Smooth muscle cell (in vitro differentiated cells): ENCODE measurements at regions not wholly inside any gene's neighbourhood (a gene's known extent, or its start where the extent isn't known, plus 50 kb on each side); places are given as distances from the start of the nearest gene placed in this dataset.
"Not testable (repeated sequence)": the region's sequence is repeated elsewhere in the genome, so short reads cannot be mapped to it uniquely, and the experiment has no call there.

Experiments
- DNase-seq: peaks from one replicate; lab custom pipeline; 2025; ENCODE audit not compliant: unreplicated experiment; lab: John Stamatoyannopoulos, UW
- H2AFZ ChIP-seq: fragments of 200-600 bp; sonication (generic); 2 replicates; pipeline ENCODE4 v1.6.0; 2016; ENCODE audit warnings: antibody characterized with exemption, low read depth, mild to moderate bottlenecking
- H3F3A ChIP-seq: fragments of 200-600 bp; sonication (generic); 2 replicates; pipeline ENCODE4 v1.6.0; 2017; ENCODE audit warnings: antibody characterized with exemption, low read depth
- H3K27ac ChIP-seq: fragments of 200-600 bp; sonication (generic); 2 replicates; pipeline ENCODE4 v1.5.1; 2016; ENCODE audit warnings: low read depth, mild to moderate bottlenecking
- H3K27me3 ChIP-seq: fragments of 200-600 bp; sonication (generic); 2 replicates; pipeline ENCODE4 v1.6.1; 2016; ENCODE audit warnings: low read depth, mild to moderate bottlenecking
- H3K36me3 ChIP-seq: fragments of 200-600 bp; sonication (generic); 2 replicates; pipeline ENCODE4 v1.5.1; 2016; ENCODE audit warnings: low read depth
- H3K4me1 ChIP-seq: fragments of 200-600 bp; sonication (generic); 2 replicates; pipeline ENCODE4 v1.5.1; 2016; ENCODE audit warnings: low read depth
- H3K4me2 ChIP-seq: fragments of 200-600 bp; sonication (generic); 2 replicates; pipeline ENCODE4 v1.6.0; 2016; ENCODE audit warnings: mild to moderate bottlenecking
- H3K4me3 ChIP-seq: fragments of 200-600 bp; sonication (generic); 2 replicates; pipeline ENCODE4 v1.5.1; 2016; ENCODE audit warnings: mild to moderate bottlenecking
- H3K79me2 ChIP-seq: fragments of 200-600 bp; sonication (generic); 2 replicates; pipeline ENCODE4 v1.6.0; 2016; ENCODE audit warnings: low read depth, mild to moderate bottlenecking
- H3K9ac ChIP-seq: fragments of 200-600 bp; sonication (generic); 2 replicates; pipeline ENCODE4 v1.6.0; 2016; ENCODE audit warnings: low read depth
- H3K9me3 ChIP-seq: fragments of 200-600 bp; sonication (generic); replicated peaks from 2 replicates; pipeline ENCODE4 v1.5.1; 2016; ENCODE audit warnings: low read depth
- H4K20me1 ChIP-seq: fragments of 200-600 bp; sonication (generic); 2 replicates; pipeline ENCODE4 v1.6.0; 2016; ENCODE audit warnings: low read depth
- WGBS: methylation state at CpG from one replicate; pipeline ENCODE4 v1.1.7; 2016; ENCODE audit warnings: low lambda C conversion rate; 5-methylcytosine and 5-hydroxymethylcytosine counted together
- TF ChIP-seq, protein P1 (sequence below): fragments of 200-600 bp; sonication (generic); IDR thresholded peaks from 2 replicates; pipeline ENCODE4 v1.5.1; 2017; ENCODE audit warnings: borderline replicate concordance, mild to moderate bottlenecking, antibody characterized with exemption; ENCODE audit not compliant: insufficient read depth, poor library complexity, severe bottlenecking

DNA sequence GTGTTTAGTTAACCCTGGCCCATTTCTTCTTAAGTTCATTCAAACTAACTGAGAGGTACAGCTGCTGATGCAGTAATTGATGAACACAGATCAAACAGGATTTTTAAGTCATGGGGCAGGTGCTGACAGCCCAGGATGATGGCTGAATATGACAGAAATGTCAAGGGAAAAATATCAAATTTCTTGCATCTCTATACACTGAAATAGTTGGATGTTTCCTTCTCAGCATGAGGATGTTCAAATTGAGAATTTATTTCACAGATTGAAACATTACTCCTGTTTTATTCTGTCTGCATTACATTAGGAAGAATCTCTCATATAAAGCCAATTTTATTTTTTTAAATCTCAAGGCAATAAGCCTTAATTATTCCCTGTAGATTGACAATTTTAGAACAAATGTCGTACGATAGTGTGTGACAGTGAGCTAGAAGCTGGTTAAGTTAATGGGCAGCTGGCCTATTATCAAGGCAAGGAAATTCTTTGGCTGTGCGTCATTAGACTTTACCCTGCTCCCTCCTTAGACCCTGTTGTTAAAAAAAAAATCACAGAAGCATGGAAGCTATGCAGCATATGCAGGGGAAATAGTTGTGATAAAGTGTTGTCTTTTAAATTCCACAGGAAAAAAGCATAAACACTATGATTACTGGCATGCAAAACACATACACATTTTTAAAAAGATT, 183.8 kb upstream of the KCNMB2 start:
- Histone ChIP-seq H2AFZ (peak overlapping the region; percentile 64), H3K4me3 (peak overlapping the region; percentile 19), H3K9me3 (no peaks in the 10 kb centered on the region), H3K36me3 (no peaks in the 10 kb centered on the region), H3F3A (no peaks in the 10 kb centered on the region), H3K4me1 (peaks cover 16% of the 10 kb centered on the region), H3K9ac (peak overlapping the region; percentile 8), H3K27ac (peak overlapping the region; percentile 62), H4K20me1 (no peaks in the 10 kb centered on the region), H3K79me2 (no peaks in the 10 kb centered on the region), H3K4me2 (peak overlapping the region; percentile 79), H3K27me3 (no peaks in the 10 kb centered on the region)
- TF ChIP-seq, protein P1, sequence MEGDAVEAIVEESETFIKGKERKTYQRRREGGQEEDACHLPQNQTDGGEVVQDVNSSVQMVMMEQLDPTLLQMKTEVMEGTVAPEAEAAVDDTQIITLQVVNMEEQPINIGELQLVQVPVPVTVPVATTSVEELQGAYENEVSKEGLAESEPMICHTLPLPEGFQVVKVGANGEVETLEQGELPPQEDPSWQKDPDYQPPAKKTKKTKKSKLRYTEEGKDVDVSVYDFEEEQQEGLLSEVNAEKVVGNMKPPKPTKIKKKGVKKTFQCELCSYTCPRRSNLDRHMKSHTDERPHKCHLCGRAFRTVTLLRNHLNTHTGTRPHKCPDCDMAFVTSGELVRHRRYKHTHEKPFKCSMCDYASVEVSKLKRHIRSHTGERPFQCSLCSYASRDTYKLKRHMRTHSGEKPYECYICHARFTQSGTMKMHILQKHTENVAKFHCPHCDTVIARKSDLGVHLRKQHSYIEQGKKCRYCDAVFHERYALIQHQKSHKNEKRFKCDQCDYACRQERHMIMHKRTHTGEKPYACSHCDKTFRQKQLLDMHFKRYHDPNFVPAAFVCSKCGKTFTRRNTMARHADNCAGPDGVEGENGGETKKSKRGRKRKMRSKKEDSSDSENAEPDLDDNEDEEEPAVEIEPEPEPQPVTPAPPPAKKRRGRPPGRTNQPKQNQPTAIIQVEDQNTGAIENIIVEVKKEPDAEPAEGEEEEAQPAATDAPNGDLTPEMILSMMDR: no peak
- DNase-seq: no peak
- 3% methylated on average over 3 of the region's 3 CpGs for WGBS

DNA sequence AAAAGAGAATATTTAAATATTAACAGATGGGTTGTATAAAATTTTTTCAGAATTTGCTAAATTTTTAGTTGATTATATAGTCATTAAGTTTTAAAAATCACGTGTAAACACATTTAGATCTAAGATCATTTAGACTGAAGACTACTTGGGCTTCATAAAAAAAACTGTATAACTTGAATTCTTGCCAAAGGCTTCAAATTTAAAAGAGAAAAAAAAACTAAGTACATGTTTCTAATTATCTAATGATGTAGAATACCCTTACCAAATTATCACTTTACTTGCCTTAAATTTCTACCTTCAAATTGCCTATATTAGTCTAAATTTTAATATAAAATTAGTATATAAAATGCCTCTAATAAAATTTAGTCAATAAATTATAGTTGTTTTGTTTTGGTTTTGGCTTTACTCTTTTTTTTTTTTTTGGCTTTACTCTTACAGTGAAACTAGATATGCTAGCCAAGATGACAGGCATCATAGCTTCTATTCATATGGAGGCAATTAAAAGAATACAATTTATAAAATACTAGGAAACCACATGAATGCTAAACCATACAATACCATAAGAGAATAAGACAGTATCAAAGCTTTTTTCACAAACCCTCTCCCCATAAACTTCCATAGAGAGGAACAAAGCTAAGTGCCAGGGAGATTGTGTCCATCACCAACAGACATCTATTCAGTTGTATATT, 183.1 kb upstream of the KCNMB2 start:
- Histone ChIP-seq H3K27me3 (no peaks in the 10 kb centered on the region), H3F3A (no peaks in the 10 kb centered on the region), H2AFZ (peak overlapping the region; percentile 9), H4K20me1 (no peaks in the 10 kb centered on the region), H3K36me3 (no peaks in the 10 kb centered on the region), H3K4me1 (peaks cover 16% of the 10 kb centered on the region), H3K27ac (peak overlapping the region; percentile 62), H3K4me2 (peak overlapping the region; percentile 79), H3K9me3 (no peaks in the 10 kb centered on the region), H3K9ac (no peak overlapping the region), H3K79me2 (no peaks in the 10 kb centered on the region), H3K4me3 (no peak overlapping the region)
- no peak for DNase-seq
- WGBS: 3% methylated on average over 1 of the region's 1 CpG
- TF ChIP-seq, protein P1: no peak

DNA sequence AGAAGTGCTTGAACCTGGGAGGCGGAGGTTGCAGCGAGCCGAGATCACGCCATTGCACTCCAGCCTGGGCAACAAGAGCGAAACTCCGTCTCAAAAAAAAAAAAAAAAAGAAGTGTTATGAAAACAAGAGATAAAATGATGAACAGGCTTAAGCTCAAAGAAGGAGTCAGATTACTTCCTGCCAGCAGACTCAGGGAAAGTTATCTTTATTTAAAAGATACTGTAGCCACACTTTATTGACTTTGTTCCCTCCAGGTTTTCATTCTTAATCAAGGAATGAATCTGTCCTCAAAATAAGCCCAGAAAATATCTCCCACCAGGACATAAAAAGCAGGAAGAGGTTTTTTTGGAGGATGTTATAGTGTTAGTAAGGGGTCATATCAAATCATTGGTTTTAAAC, 176.5 kb upstream of the KCNMB2 start:
- H2AFZ ChIP-seq: peak overlapping the region; percentile 75
- 58% methylated on average over 6 of the region's 6 CpGs for WGBS
- H3K4me3 ChIP-seq: peak overlapping the region; percentile 8
- peaks cover 9% of the 10 kb centered on the region for H3K9me3 ChIP-seq
- no peaks in the 10 kb centered on the region for H3K27me3 ChIP-seq
- H3K36me3 ChIP-seq: no peaks in the 10 kb centered on the region
- DNase-seq: no peak
- H3K9ac ChIP-seq: no peak overlapping the region
- peak overlapping the region; percentile 36 for H3K4me2 ChIP-seq
- H3K27ac ChIP-seq: peak overlapping the region; percentile 68
- H3F3A ChIP-seq: no peaks in the 10 kb centered on the region
- no peaks in the 10 kb centered on the region for H3K4me1 ChIP-seq
- H3K79me2 ChIP-seq: no peaks in the 10 kb centered on the region
- no peaks in the 10 kb centered on the region for H4K20me1 ChIP-seq
- TF ChIP-seq, protein P1: no peak

DNA sequence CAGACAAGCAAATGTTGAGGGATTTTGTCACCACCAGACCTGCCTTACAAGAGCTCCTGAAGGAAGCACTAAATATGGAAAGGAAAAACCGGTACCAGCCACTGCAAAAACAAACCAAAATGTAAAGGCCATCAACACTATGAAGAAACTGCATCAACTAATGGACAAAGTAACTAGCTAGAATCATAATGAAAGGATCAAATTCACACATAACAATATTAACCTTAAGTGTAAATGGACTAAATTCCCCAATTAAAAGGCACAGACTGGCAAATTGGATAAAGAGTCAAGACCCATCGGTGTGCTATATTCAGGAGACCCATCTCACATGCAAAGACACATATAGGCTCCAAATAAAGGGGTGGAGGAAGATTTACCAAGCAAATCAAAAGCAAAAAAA, 173.2 kb upstream of the KCNMB2 start:
- H3K27me3 ChIP-seq, H3K27ac ChIP-seq, H3K4me3 ChIP-seq, H4K20me1 ChIP-seq, H3F3A ChIP-seq, H3K4me2 ChIP-seq, H3K36me3 ChIP-seq, H3K9ac ChIP-seq, H3K4me1 ChIP-seq, H2AFZ ChIP-seq, H3K79me2 ChIP-seq, DNase-seq: not testable (repeated sequence)
- WGBS: 98% methylated on average over 2 of the region's 2 CpGs
- peaks cover 11% of the 10 kb centered on the region for H3K9me3 ChIP-seq
